Parathyroid adenoma (tissue), 2 donors: ENCODE measurements at regions not wholly inside any gene's neighbourhood (a gene's known extent, or its start where the extent isn't known, plus 50 kb on each side); places are given as distances from the start of the nearest gene placed in this dataset.

ENCODE experiments used
- H2AFZ ChIP-seq: fragments of 300-600 bp; sonication (generic); one replicate; pipeline ENCODE4 v1.7.0; 2017; ENCODE audit warnings: antibody characterized with exemption, mild to moderate bottlenecking
- H3K27ac ChIP-seq: fragments of 300-600 bp; sonication (generic); one replicate; pipeline ENCODE4 v1.7.0; 2017
- H3K27me3 ChIP-seq: fragments of 300-600 bp; sonication (generic); one replicate; pipeline ENCODE4 v1.7.0; 2017; ENCODE audit warnings: low read length; ENCODE audit not compliant: control insufficient read depth, insufficient read depth
- H3K36me3 ChIP-seq: fragments of 300-600 bp; sonication (generic); one replicate; pipeline ENCODE4 v1.7.0; 2017; ENCODE audit warnings: low read length; ENCODE audit not compliant: control insufficient read depth, insufficient read depth
- H3K4me1 ChIP-seq: fragments of 300-600 bp; sonication (generic); one replicate; pipeline ENCODE4 v1.7.0; 2017; ENCODE audit warnings: control low read depth
- H3K4me2 ChIP-seq: fragments of 300-600 bp; sonication (generic); one replicate; pipeline ENCODE4 v1.7.0; 2017; ENCODE audit warnings: low read length
- H3K4me3 ChIP-seq: fragments of 300-600 bp; sonication (generic); one replicate; pipeline ENCODE4 v1.7.0; 2017; ENCODE audit warnings: low read depth, low read length
- H3K79me2 ChIP-seq: fragments of 300-600 bp; sonication (generic); one replicate; pipeline ENCODE4 v1.7.0; 2017; ENCODE audit warnings: control low read depth
- H3K9ac ChIP-seq: fragments of 300-600 bp; sonication (generic); one replicate; pipeline ENCODE4 v1.7.0; 2017; ENCODE audit warnings: mild to moderate bottlenecking
- H3K9me3 ChIP-seq: fragments of 300-600 bp; sonication (generic); one replicate; pipeline ENCODE4 v1.7.0; 2017; ENCODE audit warnings: low read length; ENCODE audit not compliant: control insufficient read depth
- TF ChIP-seq, protein P1 (sequence below): fragments of 300-600 bp; sonication (generic); IDR thresholded peaks from one replicate; pipeline ENCODE4 v1.7.0; 2017; ENCODE audit warnings: antibody characterized with exemption, mild to moderate bottlenecking
- donor health status: primary hyperparathyroidism.

DNA sequence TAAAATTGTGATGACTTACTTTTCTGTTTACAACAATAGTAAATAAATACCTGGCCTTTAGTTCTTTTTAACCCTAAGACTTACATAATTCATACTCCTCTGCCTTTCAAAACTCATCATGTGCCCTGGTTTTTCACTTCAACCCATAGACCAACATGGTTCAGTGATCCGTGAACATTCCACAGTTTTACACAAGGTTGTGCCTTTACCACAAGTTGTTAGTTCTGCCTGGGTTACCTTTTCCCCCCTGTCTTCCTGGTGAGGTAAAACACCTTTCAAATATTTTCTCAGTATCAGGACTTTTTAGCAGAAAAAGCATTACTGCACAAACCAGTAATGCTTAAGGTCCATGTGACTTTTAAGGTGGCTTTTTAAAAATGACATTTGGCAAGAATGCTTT lies 1466.4 kb downstream of the PLA2G4A start:
- no peak overlapping the region for H2AFZ ChIP-seq
- H3K9ac ChIP-seq = no peak overlapping the region
- no peak overlapping the region for H3K4me2 ChIP-seq
- no peaks in the 10 kb centered on the region for H3K27me3 ChIP-seq
- H3K36me3 ChIP-seq = no peaks in the 10 kb centered on the region
- H3K4me1 ChIP-seq = no peaks in the 10 kb centered on the region
- H3K27ac ChIP-seq = no peak overlapping the region
- TF ChIP-seq, protein P1, sequence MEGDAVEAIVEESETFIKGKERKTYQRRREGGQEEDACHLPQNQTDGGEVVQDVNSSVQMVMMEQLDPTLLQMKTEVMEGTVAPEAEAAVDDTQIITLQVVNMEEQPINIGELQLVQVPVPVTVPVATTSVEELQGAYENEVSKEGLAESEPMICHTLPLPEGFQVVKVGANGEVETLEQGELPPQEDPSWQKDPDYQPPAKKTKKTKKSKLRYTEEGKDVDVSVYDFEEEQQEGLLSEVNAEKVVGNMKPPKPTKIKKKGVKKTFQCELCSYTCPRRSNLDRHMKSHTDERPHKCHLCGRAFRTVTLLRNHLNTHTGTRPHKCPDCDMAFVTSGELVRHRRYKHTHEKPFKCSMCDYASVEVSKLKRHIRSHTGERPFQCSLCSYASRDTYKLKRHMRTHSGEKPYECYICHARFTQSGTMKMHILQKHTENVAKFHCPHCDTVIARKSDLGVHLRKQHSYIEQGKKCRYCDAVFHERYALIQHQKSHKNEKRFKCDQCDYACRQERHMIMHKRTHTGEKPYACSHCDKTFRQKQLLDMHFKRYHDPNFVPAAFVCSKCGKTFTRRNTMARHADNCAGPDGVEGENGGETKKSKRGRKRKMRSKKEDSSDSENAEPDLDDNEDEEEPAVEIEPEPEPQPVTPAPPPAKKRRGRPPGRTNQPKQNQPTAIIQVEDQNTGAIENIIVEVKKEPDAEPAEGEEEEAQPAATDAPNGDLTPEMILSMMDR = no peak
- H3K4me3 ChIP-seq = no peak overlapping the region
- H3K79me2 ChIP-seq = no peaks in the 10 kb centered on the region
- no peaks in the 10 kb centered on the region for H3K9me3 ChIP-seq

DNA sequence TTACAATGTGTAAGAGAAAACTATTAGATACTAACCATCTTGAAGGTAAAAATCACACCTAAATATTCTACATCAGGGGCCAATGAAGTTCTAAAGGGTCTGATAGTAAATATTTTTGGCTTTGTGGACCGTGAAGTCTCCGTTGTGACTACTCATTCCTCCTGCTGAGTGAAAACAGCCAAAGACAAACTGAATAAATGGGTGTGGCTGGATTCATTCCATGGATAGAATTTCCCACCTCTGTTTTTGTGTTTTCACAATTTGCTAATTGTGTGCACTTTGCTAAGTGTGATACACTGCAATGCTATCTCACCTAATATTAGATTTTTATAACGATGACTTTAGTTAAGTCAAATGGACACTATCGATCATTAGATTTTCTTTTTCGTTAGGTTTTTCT lies 1474.0 kb downstream of the PLA2G4A start:
- TF ChIP-seq, protein P1 = no peak
- no peaks in the 10 kb centered on the region for H3K79me2 ChIP-seq
- H2AFZ ChIP-seq = no peak overlapping the region
- H3K4me3 ChIP-seq = no peak overlapping the region
- no peaks in the 10 kb centered on the region for H3K27me3 ChIP-seq
- H3K9ac ChIP-seq = no peak overlapping the region
- no peaks in the 10 kb centered on the region for H3K9me3 ChIP-seq
- H3K36me3 ChIP-seq = no peaks in the 10 kb centered on the region
- no peaks in the 10 kb centered on the region for H3K4me1 ChIP-seq
- H3K4me2 ChIP-seq = no peak overlapping the region
- no peak overlapping the region for H3K27ac ChIP-seq

DNA sequence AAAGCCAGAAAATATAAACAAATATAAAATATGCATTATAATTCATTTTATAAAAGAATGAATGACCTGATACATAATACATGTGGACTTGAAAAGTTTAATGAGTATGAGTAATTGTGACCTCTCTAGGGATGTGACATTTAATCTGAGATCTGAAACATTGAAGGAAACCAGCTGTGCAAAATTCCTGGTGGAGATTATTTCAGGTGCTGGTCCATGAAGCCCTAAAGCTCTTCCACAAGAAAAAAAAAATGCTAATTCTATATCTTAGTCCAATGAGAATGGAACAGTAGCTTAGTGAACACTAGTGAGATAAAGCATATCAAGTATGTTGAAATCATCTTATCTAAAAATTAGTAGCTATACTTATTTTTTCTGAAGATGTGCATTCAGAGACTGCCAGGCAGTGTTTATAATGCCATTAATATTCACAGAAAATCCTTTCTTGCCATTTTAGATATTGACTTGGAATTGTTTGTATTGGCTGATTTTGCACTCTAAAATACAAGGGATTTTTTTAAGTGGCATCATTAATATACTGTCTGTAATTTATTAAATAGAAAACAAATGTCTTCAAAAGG lies 1485.9 kb downstream of the PLA2G4A start:
- Histone ChIP-seq H3K79me2 (no peaks in the 10 kb centered on the region), H3K27me3 (no peaks in the 10 kb centered on the region), H3K36me3 (no peaks in the 10 kb centered on the region), H3K4me3 (no peak overlapping the region), H3K27ac (no peak overlapping the region), H3K4me1 (no peaks in the 10 kb centered on the region), H2AFZ (no peak overlapping the region), H3K9ac (no peak overlapping the region), H3K9me3 (no peaks in the 10 kb centered on the region), H3K4me2 (no peak overlapping the region)
- TF ChIP-seq, protein P1 = no peak

DNA sequence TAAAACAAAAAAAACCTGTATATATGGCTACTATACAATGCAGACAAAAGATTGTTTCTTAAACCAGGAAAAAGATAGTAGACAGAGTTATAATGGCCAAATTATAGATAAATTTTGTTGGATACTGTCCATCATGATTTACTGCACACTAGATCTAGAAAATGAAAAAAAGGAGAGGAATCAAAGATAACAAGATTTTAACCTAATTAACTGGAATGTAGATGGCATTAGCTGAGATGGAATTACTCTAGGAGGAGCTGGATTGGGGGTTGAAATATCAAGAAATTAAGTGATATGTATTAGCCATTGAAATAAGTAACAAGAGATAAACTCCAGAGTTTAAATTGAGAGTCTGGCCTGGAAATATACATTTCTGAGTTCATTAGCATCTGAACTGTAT lies 1489.1 kb downstream of the PLA2G4A start:
- H3K9ac ChIP-seq = no peak overlapping the region
- no peak overlapping the region for H3K4me3 ChIP-seq
- TF ChIP-seq, protein P1 = no peak
- no peak overlapping the region for H3K4me2 ChIP-seq
- no peaks in the 10 kb centered on the region for H3K27me3 ChIP-seq
- no peaks in the 10 kb centered on the region for H3K79me2 ChIP-seq
- no peaks in the 10 kb centered on the region for H3K9me3 ChIP-seq
- H3K36me3 ChIP-seq = no peaks in the 10 kb centered on the region
- H3K27ac ChIP-seq = no peak overlapping the region
- H2AFZ ChIP-seq = no peak overlapping the region
- H3K4me1 ChIP-seq = no peaks in the 10 kb centered on the region

DNA sequence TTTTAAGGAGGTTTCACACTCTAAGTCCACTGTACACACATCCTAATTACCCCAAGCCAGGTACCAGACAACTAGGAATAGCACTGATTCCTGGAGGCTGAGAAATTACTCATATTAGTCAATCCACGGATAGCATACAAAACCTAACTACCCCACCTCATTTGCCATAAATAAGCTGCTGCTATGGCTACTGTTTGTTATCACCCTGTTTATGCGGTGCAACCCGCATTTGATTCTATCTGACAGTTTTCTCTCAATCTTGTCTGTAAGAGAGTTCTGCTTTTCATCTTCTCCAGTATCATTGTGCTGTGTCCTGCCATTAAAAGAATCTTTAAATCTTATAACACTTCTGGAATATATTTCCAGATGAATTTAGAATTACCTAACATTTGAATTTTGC lies 1496.5 kb downstream of the PLA2G4A start:
- no peaks in the 10 kb centered on the region for H3K4me1 ChIP-seq
- H3K4me2 ChIP-seq = no peak overlapping the region
- no peak overlapping the region for H3K9ac ChIP-seq
- no peak overlapping the region for H3K27ac ChIP-seq
- H3K4me3 ChIP-seq = no peak overlapping the region
- H3K27me3 ChIP-seq = no peaks in the 10 kb centered on the region
- no peaks in the 10 kb centered on the region for H3K79me2 ChIP-seq
- H2AFZ ChIP-seq = no peak overlapping the region
- TF ChIP-seq, protein P1 = no peak
- no peaks in the 10 kb centered on the region for H3K9me3 ChIP-seq
- no peaks in the 10 kb centered on the region for H3K36me3 ChIP-seq
